GM12875 (cell line): ENCODE measurements at regions not wholly inside any gene's neighbourhood (a gene's known extent, or its start where the extent isn't known, plus 50 kb on each side); places are given as distances from the start of the nearest gene placed in this dataset.

ENCODE experiments used
- H3K4me3 ChIP-seq: one replicate; pipeline ENCODE4 v1.5.1; 2011; ENCODE audit warnings: low read depth, low read length, control low read depth
- TF ChIP-seq, protein P1 (sequence below): IDR thresholded peaks from 2 replicates; pipeline ENCODE4 v1.5.1; 2011; ENCODE audit warnings: low read depth, mild to moderate bottlenecking, control low read depth, inconsistent platforms, low read length, moderate library complexity, borderline replicate concordance; ENCODE audit not compliant: insufficient read depth

- H3K4me3 ChIP-seq, result no peak overlapping the region
- TF ChIP-seq, protein P1, sequence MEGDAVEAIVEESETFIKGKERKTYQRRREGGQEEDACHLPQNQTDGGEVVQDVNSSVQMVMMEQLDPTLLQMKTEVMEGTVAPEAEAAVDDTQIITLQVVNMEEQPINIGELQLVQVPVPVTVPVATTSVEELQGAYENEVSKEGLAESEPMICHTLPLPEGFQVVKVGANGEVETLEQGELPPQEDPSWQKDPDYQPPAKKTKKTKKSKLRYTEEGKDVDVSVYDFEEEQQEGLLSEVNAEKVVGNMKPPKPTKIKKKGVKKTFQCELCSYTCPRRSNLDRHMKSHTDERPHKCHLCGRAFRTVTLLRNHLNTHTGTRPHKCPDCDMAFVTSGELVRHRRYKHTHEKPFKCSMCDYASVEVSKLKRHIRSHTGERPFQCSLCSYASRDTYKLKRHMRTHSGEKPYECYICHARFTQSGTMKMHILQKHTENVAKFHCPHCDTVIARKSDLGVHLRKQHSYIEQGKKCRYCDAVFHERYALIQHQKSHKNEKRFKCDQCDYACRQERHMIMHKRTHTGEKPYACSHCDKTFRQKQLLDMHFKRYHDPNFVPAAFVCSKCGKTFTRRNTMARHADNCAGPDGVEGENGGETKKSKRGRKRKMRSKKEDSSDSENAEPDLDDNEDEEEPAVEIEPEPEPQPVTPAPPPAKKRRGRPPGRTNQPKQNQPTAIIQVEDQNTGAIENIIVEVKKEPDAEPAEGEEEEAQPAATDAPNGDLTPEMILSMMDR, result no peak
Observed at GRCh38 chr11:37390576-37391083, 792.6 kb upstream of the RAG2 start.

GRCh38 chr11:37378958-37379357 lies 780.9 kb upstream of the RAG2 start:
- TF ChIP-seq, protein P1, result no peak
- no peak overlapping the region for H3K4me3 ChIP-seq

DNA sequence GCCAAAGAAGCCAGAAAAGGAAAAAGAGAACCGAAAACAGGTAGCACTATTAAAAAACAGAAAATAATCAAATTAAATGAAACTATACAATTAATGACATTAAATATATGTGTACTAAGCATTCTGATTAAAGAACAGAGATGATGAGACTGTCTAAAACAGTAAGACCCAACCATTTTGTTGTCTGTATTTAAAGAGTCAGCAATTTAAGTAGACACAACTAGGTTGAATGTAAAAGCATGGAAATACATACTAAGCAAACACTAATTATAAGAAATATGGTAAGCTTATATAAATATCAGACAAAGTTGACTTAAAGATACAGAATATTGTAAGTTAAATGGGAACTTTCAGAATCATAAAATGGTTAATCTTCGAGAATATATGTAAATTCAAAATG lies 774.6 kb upstream of the RAG2 start:
- no peak overlapping the region for H3K4me3 ChIP-seq

GRCh38 chr11:37371346-37371970 lies 773.4 kb upstream of the RAG2 start:
- TF ChIP-seq, protein P1, result no peak

More for the DNA sequence above, 774.6 kb upstream of the RAG2 start:
- TF ChIP-seq, protein P1, result no peak

GRCh38 chr11:37370817-37371216 lies 772.8 kb upstream of the RAG2 start:
- H3K4me3 ChIP-seq, result no peak overlapping the region
- TF ChIP-seq, protein P1, result no peak

More at GRCh38 chr11:37371346-37371970, 773.4 kb upstream of the RAG2 start:
- no peak overlapping the region for H3K4me3 ChIP-seq

DNA sequence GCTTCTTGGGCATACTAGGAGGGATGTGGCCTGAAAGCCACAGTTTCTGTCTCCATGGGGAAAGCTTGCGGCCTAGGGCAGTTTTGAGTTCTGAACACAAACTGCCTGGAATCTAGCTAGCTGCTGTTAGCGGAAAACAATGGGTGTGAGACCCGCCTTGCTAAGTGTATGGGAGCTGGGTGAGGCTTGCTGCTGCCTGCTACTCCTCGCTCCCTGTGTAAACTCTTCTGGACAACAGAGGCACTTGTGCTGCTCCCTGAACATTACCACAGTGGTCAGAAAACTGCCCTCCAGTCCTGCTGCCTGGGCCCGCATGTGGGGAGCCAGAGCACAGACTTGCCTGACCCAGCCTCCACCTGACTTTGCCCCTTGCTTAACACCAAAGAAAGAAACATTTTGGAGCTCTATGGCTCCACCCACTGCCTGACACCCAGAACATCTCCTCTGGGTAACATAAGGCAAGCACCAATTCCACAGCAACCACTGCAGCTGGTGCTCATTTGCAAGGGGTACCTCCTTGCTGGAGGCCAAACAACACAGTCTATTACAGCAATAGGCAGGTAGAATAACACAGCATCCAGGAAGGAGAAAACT lies 766.3 kb upstream of the RAG2 start:
- TF ChIP-seq, protein P1, result no peak
- no peak overlapping the region for H3K4me3 ChIP-seq

DNA sequence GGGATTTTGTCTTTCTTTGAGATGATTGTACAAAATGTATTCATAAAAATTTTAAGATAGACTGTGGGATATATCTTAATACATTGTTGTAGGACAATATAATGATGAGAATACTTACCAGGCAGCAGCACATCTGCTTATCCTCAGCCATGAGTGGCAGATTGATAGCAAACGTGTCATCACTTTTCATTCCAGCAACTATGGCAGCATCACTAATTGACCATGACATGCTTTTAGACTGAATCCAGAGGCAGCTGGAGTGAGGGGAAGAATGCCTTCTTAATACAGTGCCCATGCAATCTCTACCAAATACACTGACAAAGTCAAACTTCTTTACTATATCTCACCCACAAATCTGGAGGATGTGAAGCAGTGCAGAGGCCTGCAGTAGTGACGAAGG lies 755.2 kb upstream of the RAG2 start:
- no peak overlapping the region for H3K4me3 ChIP-seq
- TF ChIP-seq, protein P1, result no peak
